ENCODE measurements at regions not wholly inside any gene's neighbourhood (a gene's known extent, or its start where the extent isn't known, plus 50 kb on each side); places are given as distances from the start of the nearest gene placed in this dataset.
"Not testable (repeated sequence)": the region's sequence is repeated elsewhere in the genome, so short reads cannot be mapped to it uniquely, and the experiment has no call there.

- DNase-seq: no peak
These were observed 118.8 kb upstream of the GALNT15 start for GRCh38 chr3:16055606-16056211.

- no peak for DNase-seq
These were observed 118.3 kb upstream of the GALNT15 start for GRCh38 chr3:16056217-16056616.

GRCh38 chr3:16058521-16058920 is 116.0 kb upstream of the GALNT15 start:
- no peak for DNase-seq

- no peak for DNase-seq
These were observed 115.4 kb upstream of the GALNT15 start for GRCh38 chr3:16059081-16059537.

GRCh38 chr3:16059711-16060357 is 114.6 kb upstream of the GALNT15 start:
- no peak for DNase-seq

GRCh38 chr3:16060358-16060852 is 114.1 kb upstream of the GALNT15 start:
- DNase-seq: no peak

GRCh38 chr3:16060945-16061344 is 113.5 kb upstream of the GALNT15 start:
- DNase-seq: no peak

GRCh38 chr3:16061491-16061890 is 113.0 kb upstream of the GALNT15 start:
- DNase-seq: no peak

GRCh38 chr3:16063603-16064002 is 110.9 kb upstream of the GALNT15 start:
- DNase-seq: no peak

GRCh38 chr3:16064642-16065414 is 109.7 kb upstream of the GALNT15 start:
- DNase-seq: no peak

- no peak for DNase-seq
These were observed 107.9 kb upstream of the GALNT15 start for GRCh38 chr3:16066545-16066944.

- no peak for DNase-seq
These were observed 107.5 kb upstream of the GALNT15 start for GRCh38 chr3:16066975-16067374.

GRCh38 chr3:16067837-16068471 is 106.5 kb upstream of the GALNT15 start:
- DNase-seq: no peak

GRCh38 chr3:16069149-16069922 is 105.1 kb upstream of the GALNT15 start:
- DNase-seq: no peak

GRCh38 chr3:16070707-16071106 is 103.8 kb upstream of the GALNT15 start:
- DNase-seq: no peak

GRCh38 chr3:16071206-16071605 is 103.3 kb upstream of the GALNT15 start:
- no peak for DNase-seq

GRCh38 chr3:16072420-16073110 is 101.9 kb upstream of the GALNT15 start:
- DNase-seq: no peak

GRCh38 chr3:16073203-16073602 is 101.3 kb upstream of the GALNT15 start:
- no peak for DNase-seq

- DNase-seq: not testable (repeated sequence)
These were observed 100.3 kb upstream of the GALNT15 start for GRCh38 chr3:16073990-16074671.

GRCh38 chr3:16075647-16076046 is 98.8 kb upstream of the GALNT15 start:
- no peak for DNase-seq

GRCh38 chr3:16076564-16076963 is 97.9 kb upstream of the GALNT15 start:
- DNase-seq: no peak

All from activated CD4-positive, alpha-beta T cell treated with anti-CD3 and anti-CD28 coated beads, Interleukin-2, amount 50 U/mL, for 48 hours (primary cell).